ENCODE measurements at regions not wholly inside any gene's neighbourhood (a gene's known extent, or its start where the extent isn't known, plus 50 kb on each side); places are given as distances from the start of the nearest gene placed in this dataset.

GRCh38 chr5:56339732-56340131 lies 106.6 kb upstream of the ANKRD55 start:
- DNase-seq: no peak

- DNase-seq: no peak
Measured at GRCh38 chr5:56337715-56338319, 104.7 kb upstream of the ANKRD55 start.

GRCh38 chr5:56335212-56335611 lies 102.1 kb upstream of the ANKRD55 start:
- no peak for DNase-seq

GRCh38 chr5:56330806-56331205 lies 97.7 kb upstream of the ANKRD55 start:
- DNase-seq: no peak

DNA sequence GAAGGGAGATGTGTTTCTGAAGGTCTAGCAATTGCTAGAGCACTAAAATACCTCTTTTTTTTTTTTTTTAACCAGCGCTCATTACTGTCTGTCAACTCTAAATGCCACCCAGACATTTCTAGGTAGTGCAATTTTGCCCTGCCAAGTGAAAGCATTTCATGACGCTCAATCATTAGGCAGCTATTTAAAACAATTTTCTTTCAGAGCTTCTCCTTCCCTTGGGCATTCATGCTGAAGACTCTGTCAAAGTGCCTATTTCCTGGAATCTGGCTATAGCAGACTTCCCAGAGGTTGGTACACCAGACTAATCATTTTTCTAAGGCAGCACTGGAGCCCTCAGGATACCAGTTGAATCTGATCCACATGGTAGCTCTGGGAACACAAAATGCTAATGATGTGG lies 97.0 kb upstream of the ANKRD55 start:
- DNase-seq: no peak

GRCh38 chr5:56329652-56330051 lies 96.5 kb upstream of the ANKRD55 start:
- no peak for DNase-seq

GRCh38 chr5:56328753-56329560 lies 95.8 kb upstream of the ANKRD55 start:
- peak; percentile 51 to 84 for DNase-seq

DNA sequence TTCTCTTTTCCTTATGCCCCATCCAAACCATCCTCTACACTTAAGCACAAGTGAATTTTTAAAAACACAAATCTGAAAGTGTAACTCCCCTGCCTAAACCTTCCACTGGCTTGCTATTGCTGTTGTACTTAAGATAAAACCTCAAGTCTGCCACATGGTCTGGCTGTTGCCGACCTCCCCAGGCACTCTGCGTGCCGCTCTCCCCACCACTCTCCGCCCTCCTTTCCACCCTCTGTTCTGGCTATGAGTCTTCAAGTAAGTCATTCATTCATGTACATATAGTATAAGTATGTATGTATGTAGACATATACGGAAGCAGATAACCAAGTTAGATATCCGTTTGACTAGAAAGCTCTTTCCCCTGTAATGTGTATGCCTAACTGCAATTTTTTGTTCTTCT lies 94.7 kb upstream of the ANKRD55 start:
- DNase-seq: peak; percentile 33 to 39

- DNase-seq: no peak
Measured at GRCh38 chr5:56326770-56327169, 93.6 kb upstream of the ANKRD55 start.

GRCh38 chr5:56326116-56326515 lies 93.0 kb upstream of the ANKRD55 start:
- DNase-seq: no peak

DNA sequence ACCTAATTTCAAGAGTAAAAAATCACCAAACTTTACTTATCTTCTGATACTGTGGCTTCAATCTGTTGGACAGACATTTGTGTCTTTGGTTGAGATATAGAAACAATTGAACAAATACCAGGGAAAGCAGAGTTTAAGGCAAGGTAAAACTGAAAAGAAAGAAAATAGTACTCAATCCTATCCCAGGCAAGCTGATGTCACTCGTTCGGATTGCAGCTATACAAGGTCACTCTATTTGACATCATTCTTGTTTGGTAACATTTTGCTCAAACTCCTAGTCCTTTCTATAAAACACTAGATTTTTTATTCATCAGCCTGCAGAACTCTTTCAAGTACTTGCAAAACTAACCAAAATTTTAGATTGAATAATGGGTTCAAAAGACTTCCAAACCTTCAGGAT lies 91.9 kb upstream of the ANKRD55 start:
- no peak for DNase-seq

GRCh38 chr5:56323505-56323904 lies 90.4 kb upstream of the ANKRD55 start:
- DNase-seq: no peak

GRCh38 chr5:56322592-56322991 lies 89.5 kb upstream of the ANKRD55 start:
- no peak for DNase-seq

- DNase-seq: no peak
Measured at GRCh38 chr5:56321236-56321881, 88.2 kb upstream of the ANKRD55 start.

DNA sequence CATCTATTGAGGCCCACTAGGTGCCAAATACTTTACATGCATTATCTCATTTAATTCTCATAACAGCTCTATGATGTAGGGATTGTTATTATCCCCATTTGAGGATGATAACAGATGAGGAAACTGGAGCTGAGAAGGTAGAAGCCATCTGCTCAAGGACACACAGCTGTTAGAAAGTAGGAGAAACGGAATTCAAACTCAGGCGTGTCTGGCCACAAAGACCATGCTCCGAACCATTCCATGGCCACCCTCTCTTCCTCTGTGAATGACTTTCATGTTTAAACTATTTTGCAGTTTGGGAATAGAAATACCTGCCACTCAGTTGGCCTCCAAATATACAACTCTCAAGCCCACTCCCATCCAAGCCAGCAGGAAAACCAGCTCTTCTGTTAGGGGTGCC lies 87.6 kb upstream of the ANKRD55 start:
- no peak for DNase-seq

DNA sequence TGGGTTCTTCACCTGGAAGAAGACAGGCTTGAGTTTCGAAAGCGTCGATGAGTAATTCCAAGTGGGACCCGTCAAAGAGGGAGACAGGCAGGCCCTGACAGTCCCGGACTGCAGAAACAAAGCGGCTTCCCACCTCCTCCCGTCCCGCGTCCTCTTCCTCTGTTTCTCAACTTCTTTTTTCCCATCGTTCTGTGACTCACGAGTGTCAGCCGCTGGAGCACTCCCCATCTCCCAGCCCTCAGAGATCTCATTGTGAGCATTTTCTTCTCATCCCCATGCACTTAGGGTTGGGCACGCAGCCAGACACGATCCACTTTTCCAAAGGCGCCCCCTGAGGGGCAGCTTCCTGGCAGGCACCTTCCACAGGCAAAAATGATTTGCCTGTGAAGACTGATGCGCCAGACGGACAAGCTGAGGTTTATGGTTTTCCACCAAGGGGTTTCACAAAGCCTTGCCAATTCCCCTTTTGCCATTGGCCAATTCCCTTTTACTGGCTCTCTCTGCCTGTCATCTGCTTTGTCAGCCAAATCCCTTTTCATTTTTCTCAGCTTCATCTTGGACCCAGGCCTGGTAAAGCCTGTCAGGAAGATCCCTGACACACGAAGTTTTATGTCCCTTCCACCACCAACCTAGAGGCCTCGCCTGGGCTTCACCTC lies 86.5 kb upstream of the ANKRD55 start:
- DNase-seq: no peak

- DNase-seq: peak in 1 of 2 donors; percentile 16
Measured at GRCh38 chr5:56317923-56318561, 84.9 kb upstream of the ANKRD55 start.

- DNase-seq: no peak
Measured at GRCh38 chr5:56316299-56316994, 83.3 kb upstream of the ANKRD55 start.

GRCh38 chr5:56314529-56314928 lies 81.4 kb upstream of the ANKRD55 start:
- peak in 1 of 2 donors; percentile 63 for DNase-seq

DNA sequence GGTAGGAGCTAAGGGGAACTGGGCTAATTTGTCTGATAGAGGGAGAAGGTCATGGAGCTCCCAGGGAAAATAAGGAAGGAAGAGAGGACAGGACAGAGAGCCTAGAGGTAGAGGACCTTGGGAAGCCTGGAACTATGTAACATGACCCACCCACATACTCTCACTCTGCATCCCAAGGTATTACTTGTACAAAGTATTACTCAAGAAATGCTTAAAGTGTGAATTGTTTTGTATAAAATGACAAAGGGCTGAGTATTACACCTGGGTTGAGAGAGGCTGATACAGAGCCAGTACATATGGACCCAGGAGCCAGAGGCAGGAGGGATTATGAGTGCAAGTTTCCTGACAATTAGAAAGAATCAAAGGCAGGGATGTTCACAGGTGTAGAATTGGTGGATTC lies 80.5 kb upstream of the ANKRD55 start:
- DNase-seq: no peak

GRCh38 chr5:56313004-56313531 lies 79.9 kb upstream of the ANKRD55 start:
- no peak for DNase-seq

DNA sequence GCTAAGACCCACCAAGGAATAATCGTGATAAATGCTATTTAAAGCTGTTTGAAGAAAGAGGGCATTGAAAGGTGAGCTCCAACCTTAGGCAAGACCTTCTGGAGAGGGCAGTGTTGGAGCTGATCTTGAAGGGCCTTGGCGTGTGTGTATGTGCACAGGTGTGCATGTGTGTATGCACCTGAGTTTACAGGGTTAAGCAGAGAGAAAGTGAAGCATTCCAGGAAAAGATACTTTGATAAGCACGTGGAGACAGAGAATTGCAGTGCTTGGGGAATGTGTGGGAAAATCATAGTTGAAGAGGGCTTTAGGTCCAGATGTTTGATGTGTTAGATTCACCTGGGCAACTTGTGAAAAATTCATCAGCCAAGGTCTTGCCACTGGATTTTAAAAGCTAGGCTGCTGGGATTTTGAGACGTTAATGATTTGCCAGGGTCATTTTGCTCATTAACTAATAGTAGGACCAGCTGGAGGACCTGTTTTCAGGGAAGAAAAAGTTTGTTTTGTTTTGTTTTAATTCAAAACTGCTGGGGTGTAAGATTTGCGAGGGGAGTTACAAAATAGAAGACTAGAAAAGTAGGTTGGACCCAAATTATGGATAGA lies 78.3 kb upstream of the ANKRD55 start:
- no peak for DNase-seq
